IMR-90 (cell line): ENCODE measurements at regions not wholly inside any gene's neighbourhood (a gene's known extent, or its start where the extent isn't known, plus 50 kb on each side); places are given as distances from the start of the nearest gene placed in this dataset.

ENCODE experiments used
- ATAC-seq: fragments of 200-7000 bp; cut with Tn5 transposase; 2 replicates; pipeline ENCODE4 v1.9.1; 2020; ENCODE audit warnings: low read depth, mild to moderate bottlenecking, moderate library complexity
- BruUV-seq: library from RNA; stranded (reverse); fragments of 400-500 nt; replicated peaks from 2 replicates; lab custom pipeline; 2021; lab: Mats Ljungman, UMichigan
- CTCF ChIA-PET: fragments of 300-600 bp; formaldehyde crosslinking; extraction: SDS; loops from one replicate; lab custom pipeline; 2021; ENCODE audit warnings: antibody characterized with exemption; lab: Yijun Ruan, JAX
- POLR2A ChIA-PET: fragments of 300-600 bp; sonication (Branson Sonifier 250); formaldehyde crosslinking; loops from one replicate; lab custom pipeline; 2022; ENCODE audit warnings: antibody characterized with exemption; ENCODE audit not compliant: unreplicated experiment; lab: Charles Lee
- DNase-seq: peaks from one replicate; pipeline ENCODE4 v3.0.0; 2013
- H2AFZ ChIP-seq: replicated peaks from 2 replicates; pipeline ENCODE3; 2013; ENCODE audit warnings: low read length, mild to moderate bottlenecking; ENCODE audit not compliant: poor library complexity
- H2AK5ac ChIP-seq: 2 replicates; pipeline ENCODE4 v1.6.1; 2013; ENCODE audit warnings: low read depth, low read length, inconsistent platforms
- H2AK9ac ChIP-seq: replicated peaks from 2 replicates; pipeline ENCODE3; 2013; ENCODE audit warnings: mild to moderate bottlenecking, low read depth, low read length, moderate library complexity; ENCODE audit not compliant: poor library complexity
- H2BK120ac ChIP-seq: 2 replicates; pipeline ENCODE4 v1.6.1; 2013; ENCODE audit warnings: low read depth, low read length, inconsistent platforms
- H2BK15ac ChIP-seq: 3 replicates; pipeline ENCODE4 v1.6.1; 2013; ENCODE audit warnings: low read depth, low read length, inconsistent platforms
- H2BK20ac ChIP-seq: 2 replicates; pipeline ENCODE4 v1.6.1; 2013; ENCODE audit warnings: low read depth, mild to moderate bottlenecking, inconsistent platforms, low read length, moderate library complexity
- H2BK5ac ChIP-seq: 2 replicates; pipeline ENCODE4 v1.6.1; 2013; ENCODE audit warnings: mild to moderate bottlenecking, low read depth, low read length, inconsistent platforms; ENCODE audit not compliant: poor library complexity, severe bottlenecking
- H3K14ac ChIP-seq: replicated peaks from 2 replicates; pipeline ENCODE4 v1.6.1; 2013; ENCODE audit warnings: low read depth, low read length, inconsistent platforms
- H3K18ac ChIP-seq: 2 replicates; pipeline ENCODE4 v1.6.1; 2013; ENCODE audit warnings: low read depth, low read length, control low read depth
- H3K23ac ChIP-seq: 2 replicates; pipeline ENCODE4 v1.6.1; 2013; ENCODE audit warnings: low read depth, low read length, inconsistent platforms
- H3K27ac ChIP-seq: 2 replicates; pipeline ENCODE4 v1.5.1; 2013; ENCODE audit warnings: mild to moderate bottlenecking, control low read depth, low read length; ENCODE audit not compliant: insufficient read depth
- H3K27me3 ChIP-seq: 2 replicates; pipeline ENCODE4 v1.6.1; 2013; ENCODE audit warnings: low read length; ENCODE audit not compliant: control insufficient read depth, insufficient read depth
- H3K36me3 ChIP-seq: 2 replicates; pipeline ENCODE4 v1.6.1; 2013; ENCODE audit warnings: low read length, mixed read lengths; ENCODE audit not compliant: control insufficient read depth, insufficient read depth
- H3K4ac ChIP-seq: 2 replicates; pipeline ENCODE4 v1.6.1; 2013; ENCODE audit warnings: low read depth, low read length, inconsistent platforms
- H3K4me1 ChIP-seq: 2 replicates; pipeline ENCODE4 v1.6.1; 2013; ENCODE audit warnings: low read length, mixed read lengths; ENCODE audit not compliant: control insufficient read depth, insufficient read depth
- H3K4me2 ChIP-seq: 2 replicates; pipeline ENCODE4 v1.6.1; 2013; ENCODE audit warnings: low read depth, mild to moderate bottlenecking, control low read depth, low read length, moderate library complexity
- H3K4me3 ChIP-seq: 2 replicates; pipeline ENCODE4 v1.5.1; 2013; ENCODE audit warnings: low read depth, mild to moderate bottlenecking, control low read depth, low read length, moderate library complexity; ENCODE audit not compliant: insufficient read depth
- H3K56ac ChIP-seq: 2 replicates; pipeline ENCODE4 v1.6.1; 2013; ENCODE audit warnings: low read length, inconsistent platforms; ENCODE audit not compliant: insufficient read depth; ENCODE audit errors: extremely low read depth
- H3K79me1 ChIP-seq, 2 experiments: 2 replicates each; pipeline ENCODE4 v1.6.1; 2013; ENCODE audit warnings: low read length in 2 of 2, inconsistent platforms in 1 of 2, low read depth in 1 of 2
- H3K9ac ChIP-seq: 2 replicates; pipeline ENCODE4 v1.6.1; 2013; ENCODE audit warnings: low read depth, low read length, control low read depth
- H3K9me1 ChIP-seq: 2 replicates; pipeline ENCODE4 v1.6.1; 2013; ENCODE audit warnings: low read length, inconsistent platforms; ENCODE audit not compliant: insufficient read depth
- H3K9me3 ChIP-seq: 2 replicates; pipeline ENCODE4 v1.6.1; 2013; ENCODE audit warnings: low read length; ENCODE audit not compliant: control insufficient read depth, insufficient read depth
- H4K20me1 ChIP-seq: 2 replicates; pipeline ENCODE4 v1.6.1; 2013; ENCODE audit warnings: low read length, inconsistent platforms; ENCODE audit not compliant: insufficient read depth
- H4K5ac ChIP-seq: 2 replicates; pipeline ENCODE4 v1.6.1; 2013; ENCODE audit warnings: mild to moderate bottlenecking, low read depth, low read length, control low read depth
- H4K8ac ChIP-seq, 2 experiments: 2 replicates each; pipeline ENCODE4 v1.6.1; 2013; ENCODE audit warnings: low read depth in 2 of 2, low read length in 2 of 2, control low read depth in 1 of 2, inconsistent platforms in 1 of 2
- H4K91ac ChIP-seq: 2 replicates; pipeline ENCODE4 v1.6.1; 2013; ENCODE audit warnings: low read depth, low read length, inconsistent platforms; ENCODE audit not compliant: insufficient read depth
- BHLHE40 ChIP-seq: fragments of 150-350 bp; IDR thresholded peaks from 2 replicates; pipeline ENCODE4 v1.6.1; 2016; ENCODE audit warnings: mild to moderate bottlenecking, low read depth, low read length
- FOS ChIP-seq: fragments of 150-350 bp; IDR thresholded peaks from 2 replicates; pipeline ENCODE4 v1.6.1; 2016; ENCODE audit warnings: low read depth, low read length
- MAFK ChIP-seq: IDR thresholded peaks from 2 replicates; pipeline ENCODE4 v1.6.1; 2012; ENCODE audit warnings: low read depth, low read length, improper control_type of control experiment
- MAZ ChIP-seq: IDR thresholded peaks from 2 replicates; pipeline ENCODE4 v1.6.1; 2012; ENCODE audit warnings: low read depth, mild to moderate bottlenecking, low read length, improper control_type of control experiment, moderate library complexity, borderline replicate concordance
- MXI1 ChIP-seq: IDR thresholded peaks from 2 replicates; pipeline ENCODE4 v1.6.1; 2012; ENCODE audit warnings: low read depth, mild to moderate bottlenecking, low read length, moderate library complexity, borderline replicate concordance
- RFX5 ChIP-seq: IDR thresholded peaks from 2 replicates; pipeline ENCODE4 v1.8.0; 2012; ENCODE audit warnings: low read depth, mild to moderate bottlenecking, low read length, moderate library complexity
- WGBS, 2 experiments: methylation state at CpG; one replicate each; pipeline versions ENCODE4 v1.1.5 to v1.1.7; 2013; ENCODE audit warnings: missing lambda C conversion rate in 2 of 2; ENCODE audit not compliant: insufficient read length in 1 of 2; ENCODE audit errors: extremely low coverage in 2 of 2; 5-methylcytosine and 5-hydroxymethylcytosine counted together
- dilution Hi-C: fragments of 300-500 bp; cut with HindIII; formaldehyde crosslinking; loops from one replicate; pipeline ENCODE4 v1.14.3; 2018; ENCODE audit warnings: low sequenced_read_pairs; ENCODE audit not compliant: unreplicated experiment
- in situ Hi-C: fragments of 300-500 bp; cut with MboI; formaldehyde crosslinking; loops from 3 replicates; pipeline ENCODE4 v1.14.3; 2019; ENCODE audit warnings: low sequenced_read_pairs, inconsistent platforms, mixed read lengths
- intact Hi-C: fragments of 100-400 bp; cut with micrococcal nuclease; formaldehyde crosslinking; loops from 2 replicates; pipeline ENCODE4 v1.10.0; 2022
- TF ChIP-seq, protein P1 (sequence below): conservative IDR thresholded peaks from 2 replicates; pipeline ENCODE4 v1.5.1; 2012; ENCODE audit warnings: mild to moderate bottlenecking, low read depth, low read length, improper control_type of control experiment
- TF ChIP-seq, protein P2 (sequence below): fragments of 150-350 bp; IDR thresholded peaks from 2 replicates; pipeline ENCODE4 v1.6.1; 2017; ENCODE audit warnings: mild to moderate bottlenecking, antibody characterized with exemption, low read length, low read depth

DNA sequence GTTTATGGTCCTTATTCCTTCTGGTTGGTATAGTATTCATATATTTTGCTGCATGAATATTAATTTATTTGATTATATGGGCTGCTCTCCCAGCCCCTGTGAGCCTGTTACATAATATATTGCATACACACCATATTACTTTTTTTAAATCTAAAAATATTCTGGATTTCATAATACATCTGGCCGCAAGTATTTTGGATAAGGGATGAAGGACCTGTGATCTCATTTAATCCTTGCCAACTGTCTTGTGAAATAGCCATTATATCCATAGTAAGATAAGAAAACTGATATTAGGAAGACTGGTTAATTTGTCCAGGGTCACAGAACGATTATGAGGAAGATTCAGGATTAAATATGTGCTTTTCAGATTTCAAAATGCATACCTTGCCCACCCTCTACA lies 433.6 kb downstream of the LPIN1 start:
- no peak for ATAC-seq
- Histone ChIP-seq H4K5ac (no peak overlapping the region), H2BK20ac (no peak overlapping the region), H3K79me1 (no peaks in the 10 kb centered on the region), H3K4me1 (peaks cover 11% of the 10 kb centered on the region), H3K9me1 (no peaks in the 10 kb centered on the region), H3K18ac (no peak overlapping the region), H4K20me1 (no peaks in the 10 kb centered on the region), H2AK5ac (no peak overlapping the region), H3K14ac (no peak overlapping the region), H2BK15ac (no peak overlapping the region), H3K27me3 (no peaks in the 10 kb centered on the region), H3K23ac (no peak overlapping the region), H2BK5ac (no peak overlapping the region), H2AFZ (no peak overlapping the region), H4K91ac (no peak overlapping the region), H3K56ac (no peak overlapping the region), H3K9me3 (no peaks in the 10 kb centered on the region), H3K27ac (no peak overlapping the region), H3K4ac (no peak overlapping the region), H3K36me3 (no peaks in the 10 kb centered on the region), H3K4me2 (no peak overlapping the region), H2BK120ac (no peak overlapping the region), H3K9ac (no peak overlapping the region), H4K8ac (no peak overlapping the region), H2AK9ac (no peak overlapping the region), H3K4me3 (no peak overlapping the region)
- BruUV-seq: no TSS peak
- TF ChIP-seq, protein P1, sequence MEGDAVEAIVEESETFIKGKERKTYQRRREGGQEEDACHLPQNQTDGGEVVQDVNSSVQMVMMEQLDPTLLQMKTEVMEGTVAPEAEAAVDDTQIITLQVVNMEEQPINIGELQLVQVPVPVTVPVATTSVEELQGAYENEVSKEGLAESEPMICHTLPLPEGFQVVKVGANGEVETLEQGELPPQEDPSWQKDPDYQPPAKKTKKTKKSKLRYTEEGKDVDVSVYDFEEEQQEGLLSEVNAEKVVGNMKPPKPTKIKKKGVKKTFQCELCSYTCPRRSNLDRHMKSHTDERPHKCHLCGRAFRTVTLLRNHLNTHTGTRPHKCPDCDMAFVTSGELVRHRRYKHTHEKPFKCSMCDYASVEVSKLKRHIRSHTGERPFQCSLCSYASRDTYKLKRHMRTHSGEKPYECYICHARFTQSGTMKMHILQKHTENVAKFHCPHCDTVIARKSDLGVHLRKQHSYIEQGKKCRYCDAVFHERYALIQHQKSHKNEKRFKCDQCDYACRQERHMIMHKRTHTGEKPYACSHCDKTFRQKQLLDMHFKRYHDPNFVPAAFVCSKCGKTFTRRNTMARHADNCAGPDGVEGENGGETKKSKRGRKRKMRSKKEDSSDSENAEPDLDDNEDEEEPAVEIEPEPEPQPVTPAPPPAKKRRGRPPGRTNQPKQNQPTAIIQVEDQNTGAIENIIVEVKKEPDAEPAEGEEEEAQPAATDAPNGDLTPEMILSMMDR: no peak
- TF ChIP-seq, protein P2, sequence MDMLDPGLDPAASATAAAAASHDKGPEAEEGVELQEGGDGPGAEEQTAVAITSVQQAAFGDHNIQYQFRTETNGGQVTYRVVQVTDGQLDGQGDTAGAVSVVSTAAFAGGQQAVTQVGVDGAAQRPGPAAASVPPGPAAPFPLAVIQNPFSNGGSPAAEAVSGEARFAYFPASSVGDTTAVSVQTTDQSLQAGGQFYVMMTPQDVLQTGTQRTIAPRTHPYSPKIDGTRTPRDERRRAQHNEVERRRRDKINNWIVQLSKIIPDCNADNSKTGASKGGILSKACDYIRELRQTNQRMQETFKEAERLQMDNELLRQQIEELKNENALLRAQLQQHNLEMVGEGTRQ: no peak
- TF ChIP-seq MAZ (no peak), MAFK (no peak), MXI1 (no peak), FOS (no peak), RFX5 (no peak), BHLHE40 (no peak)
- in situ Hi-C loops (no loop called here), dilution Hi-C loops (no loop called here), intact Hi-C loops (no loop called here)
- ChIA-PET CTCF (interaction anchor here (1.0 kb wide), 1 partner anchor 11 kb away, joined by 3 read pairs; no protein-coding TSS in a partner anchor), POLR2A (no interaction called here)
- DNase-seq: no peak
- no CpG with 5 or more reads among the region's 2 CpGs for WGBS, 2 experiments
